ENCODE measurements at regions not wholly inside any gene's neighbourhood (a gene's known extent, or its start where the extent isn't known, plus 50 kb on each side); places are given as distances from the start of the nearest gene placed in this dataset.

- no peaks in the 10 kb centered on the region for H3K9me3 ChIP-seq
- H3K4me1 ChIP-seq (ENCODE audit: control insufficient read depth in 1 of 2, low read depth in 2 of 2): peaks cover 0 to 4% of the 10 kb centered on the region in 2 donors
- H3K36me3 ChIP-seq: no peaks in the 10 kb centered on the region
- no peak overlapping the region for H3K27ac ChIP-seq
- H3K27me3 ChIP-seq (replicated peaks; ENCODE audit: insufficient read depth): no peaks in the 10 kb centered on the region
- TF ChIP-seq, protein P1, sequence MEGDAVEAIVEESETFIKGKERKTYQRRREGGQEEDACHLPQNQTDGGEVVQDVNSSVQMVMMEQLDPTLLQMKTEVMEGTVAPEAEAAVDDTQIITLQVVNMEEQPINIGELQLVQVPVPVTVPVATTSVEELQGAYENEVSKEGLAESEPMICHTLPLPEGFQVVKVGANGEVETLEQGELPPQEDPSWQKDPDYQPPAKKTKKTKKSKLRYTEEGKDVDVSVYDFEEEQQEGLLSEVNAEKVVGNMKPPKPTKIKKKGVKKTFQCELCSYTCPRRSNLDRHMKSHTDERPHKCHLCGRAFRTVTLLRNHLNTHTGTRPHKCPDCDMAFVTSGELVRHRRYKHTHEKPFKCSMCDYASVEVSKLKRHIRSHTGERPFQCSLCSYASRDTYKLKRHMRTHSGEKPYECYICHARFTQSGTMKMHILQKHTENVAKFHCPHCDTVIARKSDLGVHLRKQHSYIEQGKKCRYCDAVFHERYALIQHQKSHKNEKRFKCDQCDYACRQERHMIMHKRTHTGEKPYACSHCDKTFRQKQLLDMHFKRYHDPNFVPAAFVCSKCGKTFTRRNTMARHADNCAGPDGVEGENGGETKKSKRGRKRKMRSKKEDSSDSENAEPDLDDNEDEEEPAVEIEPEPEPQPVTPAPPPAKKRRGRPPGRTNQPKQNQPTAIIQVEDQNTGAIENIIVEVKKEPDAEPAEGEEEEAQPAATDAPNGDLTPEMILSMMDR (IDR thresholded peaks at IDR 0.05): no peak
- no peak overlapping the region for H3K4me3 ChIP-seq
- DNase-seq (ENCODE audit: low spot score): no peak
- ATAC-seq (ENCODE audit: insufficient number of reproducible peaks, low FRiP score, low read depth): no peak
These were observed 469.0 kb upstream of the BOD1L1 start for GRCh38 chr4:14096396-14096965.

GRCh38 chr4:14100349-14100748, 472.8 kb upstream of the BOD1L1 start:
- no peak overlapping the region for H3K4me3 ChIP-seq
- TF ChIP-seq, protein P1 (IDR thresholded peaks at IDR 0.05): no peak
- no peaks in the 10 kb centered on the region for H3K36me3 ChIP-seq
- H3K27ac ChIP-seq: no peak overlapping the region
- H3K27me3 ChIP-seq (replicated peaks; ENCODE audit: insufficient read depth): no peaks in the 10 kb centered on the region
- no peak for DNase-seq (ENCODE audit: low spot score)
- H3K9me3 ChIP-seq: no peaks in the 10 kb centered on the region
- H3K4me1 ChIP-seq (ENCODE audit: control insufficient read depth in 1 of 2, low read depth in 2 of 2): peaks cover 0 to 4% of the 10 kb centered on the region in 2 donors
- no peak for ATAC-seq (ENCODE audit: insufficient number of reproducible peaks, low FRiP score, low read depth)

GRCh38 chr4:14110407-14110806, 482.9 kb upstream of the BOD1L1 start:
- no peaks in the 10 kb centered on the region for H3K27me3 ChIP-seq (replicated peaks; ENCODE audit: insufficient read depth)
- DNase-seq (ENCODE audit: low spot score) (no peak), ATAC-seq (ENCODE audit: insufficient number of reproducible peaks, low FRiP score, low read depth) (no peak)
- peaks cover 0 to 5% of the 10 kb centered on the region in 2 donors for H3K4me1 ChIP-seq (ENCODE audit: control insufficient read depth in 1 of 2, low read depth in 2 of 2)
- H3K4me3 ChIP-seq: no peak overlapping the region
- no peak overlapping the region for H3K27ac ChIP-seq
- TF ChIP-seq, protein P1 (IDR thresholded peaks at IDR 0.05): no peak
- H3K9me3 ChIP-seq: peaks cover 4% of the 10 kb centered on the region
- no peaks in the 10 kb centered on the region for H3K36me3 ChIP-seq

DNA sequence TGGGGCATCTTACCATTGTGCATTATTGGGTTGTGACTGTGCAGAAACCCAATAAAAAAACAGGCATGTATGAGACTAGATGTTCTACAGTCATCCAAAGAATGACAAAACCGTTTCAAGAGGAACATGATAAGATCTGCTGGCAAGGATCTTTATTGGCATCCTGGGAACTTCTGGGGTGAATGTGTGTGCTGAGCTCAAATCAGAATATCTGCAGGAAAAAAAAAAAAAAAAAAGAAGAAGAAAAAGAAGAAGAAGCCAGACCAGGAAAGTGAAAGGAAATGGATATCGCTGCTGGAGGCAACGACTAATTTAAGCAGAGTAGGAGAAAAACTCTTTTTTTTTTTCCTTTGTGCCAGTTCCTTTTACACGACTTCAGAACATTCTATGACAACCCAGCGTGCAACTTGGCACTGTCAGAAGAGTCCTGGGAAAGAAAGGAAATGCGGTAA, 484.2 kb upstream of the BOD1L1 start:
- H3K4me3 ChIP-seq: no peak overlapping the region
- H3K36me3 ChIP-seq: no peaks in the 10 kb centered on the region
- H3K4me1 ChIP-seq (ENCODE audit: control insufficient read depth in 1 of 2, low read depth in 2 of 2): peaks cover 0 to 5% of the 10 kb centered on the region in 2 donors
- no peaks in the 10 kb centered on the region for H3K9me3 ChIP-seq
- H3K27me3 ChIP-seq (replicated peaks; ENCODE audit: insufficient read depth): no peaks in the 10 kb centered on the region
- H3K27ac ChIP-seq: no peak overlapping the region
- TF ChIP-seq, protein P1 (IDR thresholded peaks at IDR 0.05): no peak
- ATAC-seq (ENCODE audit: insufficient number of reproducible peaks, low FRiP score, low read depth) (no peak), DNase-seq (ENCODE audit: low spot score) (no peak)

GRCh38 chr4:14115106-14115505, 487.6 kb upstream of the BOD1L1 start:
- Histone ChIP-seq H3K27ac (no peak overlapping the region), H3K9me3 (no peaks in the 10 kb centered on the region), H3K4me3 (no peak overlapping the region), H3K36me3 (no peaks in the 10 kb centered on the region), H3K4me1 (ENCODE audit: control insufficient read depth in 1 of 2, low read depth in 2 of 2) (peaks cover 0 to 5% of the 10 kb centered on the region in 2 donors), H3K27me3 (replicated peaks; ENCODE audit: insufficient read depth) (no peaks in the 10 kb centered on the region)
- DNase-seq (ENCODE audit: low spot score) (no peak), ATAC-seq (ENCODE audit: insufficient number of reproducible peaks, low FRiP score, low read depth) (no peak)
- TF ChIP-seq, protein P1 (IDR thresholded peaks at IDR 0.05): no peak

Data from thoracic aorta (tissue), 2 donors.